Stimulated activated CD4-positive, alpha-beta T cell treated with anti-CD3 and anti-CD28 coated beads, Interleukin-2, amount 100 ng/mL, for 48 hours (primary cell): ENCODE measurements at regions not wholly inside any gene's neighbourhood (a gene's known extent, or its start where the extent isn't known, plus 50 kb on each side); places are given as distances from the start of the nearest gene placed in this dataset.

Experiments used
- DNase-seq, 2 donors: peaks; one replicate each; pipeline ENCODE4 v3.0.0-alpha.2; 2020

DNA sequence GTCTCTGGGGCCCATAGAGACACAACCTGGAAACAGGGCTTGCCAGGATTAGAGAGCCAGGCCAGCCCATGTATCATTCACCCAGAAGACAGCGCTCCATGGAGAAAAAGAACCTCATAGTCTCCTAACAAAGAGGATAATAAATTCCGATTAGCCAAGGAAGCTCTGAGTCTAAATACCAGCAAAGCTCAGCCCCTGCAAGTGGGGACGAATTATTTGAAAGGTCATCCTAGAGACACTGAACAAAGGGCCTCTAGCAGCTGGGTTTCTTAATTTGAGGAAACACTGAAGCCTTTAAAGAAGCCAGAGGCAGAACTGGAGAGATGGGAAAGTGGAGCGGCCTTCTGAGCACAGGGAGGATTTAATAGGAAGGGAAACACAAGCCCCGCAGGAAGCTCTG, 287.1 kb upstream of the ZNF462 start:
- no peak for DNase-seq

DNA sequence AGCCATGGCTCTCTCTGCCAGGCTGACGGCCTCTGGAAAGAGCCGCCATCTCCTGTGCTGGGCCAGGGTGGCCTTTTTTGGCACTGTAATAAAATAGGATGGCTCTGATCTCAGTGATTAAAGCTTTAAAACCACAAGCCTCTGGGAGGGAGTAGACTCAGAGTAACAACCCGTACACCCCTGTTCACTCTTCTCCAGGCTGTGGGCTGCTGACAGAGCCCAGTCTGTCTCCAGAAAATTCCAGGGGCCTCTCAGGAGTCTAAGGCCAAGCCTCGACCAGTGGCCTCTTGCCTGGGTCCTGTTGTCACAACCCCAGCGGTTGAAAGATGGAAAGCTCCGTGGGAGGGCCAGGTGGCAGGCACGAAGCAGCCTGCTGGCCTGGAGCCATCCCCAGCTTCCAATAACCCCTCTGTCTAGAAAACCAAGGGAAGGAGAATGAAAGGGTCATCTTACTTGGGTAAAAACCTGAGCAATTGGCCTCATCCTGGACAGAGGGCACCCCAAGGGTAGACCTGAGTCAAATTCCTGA, 286.7 kb upstream of the ZNF462 start:
- no peak for DNase-seq

DNA sequence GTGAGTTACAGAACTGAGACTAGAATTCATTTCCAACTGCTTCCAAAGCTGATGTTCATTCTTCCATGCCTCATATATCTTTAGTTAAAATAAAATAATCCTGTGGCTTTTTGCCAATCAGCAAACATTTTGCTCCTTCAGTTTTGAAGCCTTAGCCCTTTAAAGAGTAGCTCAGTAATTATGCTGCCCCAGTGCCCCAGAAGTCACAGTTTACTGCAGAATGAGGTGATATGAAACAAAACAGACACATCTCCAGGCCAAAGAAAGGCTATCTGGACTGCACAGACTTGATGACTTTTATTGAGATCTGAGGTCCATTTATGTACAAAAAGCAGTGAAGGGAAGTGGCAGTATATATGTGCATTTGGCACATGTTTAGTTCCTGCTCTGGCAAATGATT, 285.8 kb upstream of the ZNF462 start:
- DNase-seq = no peak

DNA sequence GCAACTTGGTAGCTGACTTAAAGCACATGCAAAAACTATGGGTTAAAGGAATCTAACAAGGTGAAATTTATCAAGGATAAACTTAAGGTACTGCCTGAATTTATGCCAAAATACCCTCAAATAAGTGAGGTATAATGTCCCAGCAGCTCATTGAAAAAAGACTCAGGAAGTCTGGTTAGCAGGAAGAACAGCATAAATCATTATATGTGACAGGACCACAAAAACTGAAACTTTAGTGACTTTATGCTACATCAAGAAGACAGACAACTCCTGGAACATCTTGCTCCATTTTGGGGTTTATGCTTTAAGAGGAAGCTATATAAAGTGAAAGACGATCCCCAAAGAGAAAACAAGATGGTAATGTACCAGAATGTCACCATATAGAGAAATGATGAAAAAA, 282.4 kb upstream of the ZNF462 start:
- no peak for DNase-seq

DNA sequence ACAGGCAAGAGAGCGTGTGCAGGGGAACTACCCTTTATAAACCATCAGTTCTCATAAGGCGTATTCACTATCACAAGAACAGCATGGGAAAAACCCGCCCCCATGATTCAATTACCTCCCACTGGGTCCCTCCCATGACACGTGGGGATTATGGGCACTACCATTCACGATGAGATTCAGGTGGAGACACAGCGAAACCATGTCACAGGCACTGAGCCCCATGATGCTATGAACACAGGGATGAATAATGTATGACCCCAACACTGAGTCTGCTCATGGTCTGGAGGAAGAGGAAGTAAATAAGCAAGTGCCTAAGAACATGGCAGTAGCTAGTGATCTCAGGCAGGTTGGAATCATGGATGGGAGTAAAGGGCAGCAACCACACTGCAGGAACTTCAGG, 281.0 kb upstream of the ZNF462 start:
- DNase-seq = no peak

DNA sequence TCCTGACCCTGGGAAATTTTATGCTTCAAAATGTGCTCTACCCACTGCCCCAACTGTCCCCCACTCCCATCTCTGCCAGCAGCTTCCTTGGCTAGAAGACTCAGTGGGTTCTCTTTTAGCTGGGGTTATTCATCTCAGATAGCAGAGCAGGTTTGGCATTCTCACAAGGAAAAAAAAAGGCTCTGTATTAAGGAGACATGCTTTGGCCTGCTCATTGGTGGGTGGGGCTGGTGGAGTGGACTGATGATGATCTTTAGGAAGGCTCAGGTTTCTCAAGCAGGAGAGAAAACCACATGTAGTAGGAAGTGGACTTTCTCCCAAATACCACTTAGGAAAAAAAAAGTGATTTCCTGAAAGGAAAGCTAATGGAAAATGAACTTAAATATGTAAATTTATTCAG, 279.2 kb upstream of the ZNF462 start:
- no peak for DNase-seq

DNA sequence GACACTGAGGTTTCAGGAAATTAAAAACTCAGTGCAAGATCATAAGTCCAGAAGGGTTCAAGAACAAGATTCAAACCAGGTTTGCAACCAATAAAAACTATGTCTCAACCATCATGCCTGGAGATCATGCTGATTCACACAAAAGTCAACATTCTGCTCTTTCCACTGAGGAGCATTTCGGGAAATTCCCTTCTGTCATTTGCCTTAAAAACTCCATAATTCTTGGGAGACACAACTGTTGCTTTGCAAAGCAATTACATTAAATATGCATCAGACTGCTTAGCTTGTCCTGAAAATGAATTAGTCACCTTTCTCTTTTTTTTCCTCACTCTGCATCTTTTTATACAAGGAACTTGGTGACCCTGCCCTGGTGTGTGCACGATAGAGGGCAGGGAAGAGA, 275.9 kb upstream of the ZNF462 start:
- no peak for DNase-seq

DNA sequence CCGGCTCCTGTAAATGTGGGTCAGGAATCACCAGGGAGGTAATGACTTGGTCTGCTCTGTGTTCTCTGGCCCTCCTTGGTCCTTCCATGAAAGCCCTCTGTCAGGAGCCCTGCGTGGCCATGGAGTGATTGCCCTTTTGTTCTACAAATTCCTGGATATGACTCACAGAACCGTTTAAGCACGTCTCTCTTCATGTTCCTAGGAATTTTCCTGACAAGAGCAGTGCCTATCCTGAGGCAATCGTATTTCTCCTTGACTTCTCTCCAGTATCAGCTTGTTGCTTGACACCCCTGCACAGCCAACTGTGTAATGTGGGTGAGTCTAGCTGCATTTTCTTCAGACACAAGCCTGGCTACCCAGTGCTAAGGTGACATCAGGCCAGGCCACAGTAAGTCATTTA, 274.3 kb upstream of the ZNF462 start:
- no peak for DNase-seq

DNA sequence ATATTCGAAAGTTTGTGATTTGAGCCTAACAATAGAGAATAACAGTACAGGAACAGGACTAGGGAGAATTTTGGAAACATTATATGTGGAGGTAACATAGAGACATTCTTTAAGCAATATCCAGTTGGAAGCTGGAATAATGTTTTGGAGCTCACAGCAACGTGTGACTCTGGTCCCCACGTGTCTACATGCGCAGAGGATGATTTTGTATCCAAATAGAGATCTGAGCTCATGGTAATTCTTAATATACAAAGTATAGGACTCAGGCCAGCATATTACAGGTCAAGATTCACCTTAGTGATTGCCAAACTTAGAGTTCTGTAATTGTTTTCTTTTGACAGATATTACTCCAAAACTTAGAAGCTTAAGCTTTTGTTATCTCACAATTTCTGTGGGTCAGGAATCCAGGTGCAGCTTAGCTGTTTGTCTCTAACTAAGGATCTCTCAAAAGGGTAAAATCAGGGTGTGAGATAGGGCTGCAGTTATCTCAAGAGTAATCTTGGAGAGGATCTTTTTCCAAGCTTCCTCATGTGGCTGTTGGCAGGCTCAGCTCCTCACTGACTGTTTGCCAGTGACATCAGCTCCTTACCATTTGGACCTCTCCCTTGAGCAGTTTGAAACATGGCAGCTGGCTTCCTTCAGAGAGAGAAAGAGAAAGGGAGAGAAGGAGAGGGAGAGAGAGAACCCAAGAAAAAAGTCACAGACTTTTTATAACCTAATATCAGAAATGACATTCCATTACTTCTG, 272.0 kb upstream of the ZNF462 start:
- DNase-seq = no peak

DNA sequence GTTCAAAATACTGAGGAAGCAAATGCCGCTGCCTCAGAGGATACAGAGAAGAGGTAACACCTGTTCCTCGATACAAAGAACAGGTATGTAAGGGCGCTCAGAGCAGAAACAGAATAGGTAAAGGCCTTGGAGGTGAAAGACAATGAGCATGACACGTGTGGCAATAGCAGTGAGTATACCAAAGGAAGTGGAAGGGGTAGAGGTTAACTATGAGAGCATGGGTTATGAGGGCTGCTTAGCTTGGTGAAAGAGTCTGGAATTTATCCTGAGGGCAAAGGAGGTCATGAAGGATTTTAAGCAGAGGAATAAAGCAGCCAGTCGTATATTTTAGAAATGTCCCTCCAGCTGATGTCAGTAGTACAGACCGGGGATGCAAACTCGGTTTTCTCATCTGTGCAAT, 269.8 kb upstream of the ZNF462 start:
- no peak for DNase-seq

DNA sequence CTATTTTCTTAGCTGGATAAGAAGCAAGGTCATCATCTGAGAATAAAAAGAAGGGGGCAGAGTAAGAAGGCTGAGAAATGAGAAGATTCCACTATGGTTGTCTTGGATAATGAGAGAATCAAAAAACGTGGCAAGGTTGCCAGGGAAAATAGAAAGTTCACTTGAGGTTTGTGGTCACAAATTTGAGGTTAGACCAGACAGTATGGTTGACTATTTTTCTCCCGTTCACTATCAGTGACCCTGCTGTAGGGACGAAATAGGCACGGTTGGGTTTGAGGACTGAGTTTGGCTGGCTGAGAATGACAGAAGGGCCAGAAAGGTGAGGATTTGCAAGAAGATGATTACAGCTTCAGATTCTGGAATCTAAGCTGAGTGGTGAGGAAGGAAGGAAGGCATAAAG, 266.0 kb upstream of the ZNF462 start:
- no peak for DNase-seq

DNA sequence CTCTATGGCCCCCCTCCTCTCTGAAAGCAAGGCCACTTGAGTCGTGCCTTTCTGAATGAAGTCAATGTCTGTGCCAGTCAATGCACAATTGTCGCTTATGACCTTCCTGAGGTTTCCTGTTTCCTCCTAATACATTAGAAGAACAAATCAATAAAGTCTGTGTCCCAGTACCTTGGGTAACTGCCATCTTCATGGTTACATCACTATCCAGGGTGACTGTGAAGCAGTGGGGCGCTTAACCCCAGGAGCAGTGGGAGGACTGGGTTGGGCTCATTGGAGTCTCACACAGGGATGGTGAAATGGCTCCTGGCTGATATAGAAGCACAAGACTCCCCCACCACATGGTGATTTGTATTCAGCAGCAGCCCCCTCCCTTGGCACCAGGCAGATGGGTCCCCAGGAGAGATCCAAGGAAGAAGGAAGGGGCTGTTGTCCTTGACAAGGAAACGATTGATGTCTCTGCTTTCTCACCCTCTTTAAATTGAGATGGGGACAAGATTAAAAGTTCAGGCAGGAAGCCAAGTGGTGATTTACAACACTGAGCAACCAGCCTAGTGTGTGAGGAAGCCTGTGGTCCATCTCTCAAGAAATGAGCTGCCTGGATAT, 261.9 kb upstream of the ZNF462 start:
- DNase-seq = no peak

DNA sequence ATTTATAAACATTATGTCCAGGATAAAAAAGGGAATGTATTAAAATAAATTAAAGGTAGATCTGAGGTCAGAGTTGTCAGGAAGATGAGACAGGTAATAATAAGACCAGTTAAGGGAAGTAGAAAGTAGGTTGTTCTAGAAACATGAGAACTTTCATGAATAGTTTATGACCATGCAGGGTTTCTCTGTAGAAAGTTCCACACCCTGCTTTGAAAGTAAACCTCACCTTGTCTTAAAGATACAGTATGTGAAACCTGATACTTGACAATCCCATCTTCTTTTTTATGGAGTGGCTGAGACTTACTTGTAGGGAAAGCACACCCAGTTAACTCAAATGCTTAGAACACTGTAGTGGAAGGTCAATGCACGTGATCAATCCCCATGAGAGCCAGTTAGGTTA, 260.6 kb upstream of the ZNF462 start:
- no peak for DNase-seq

DNA sequence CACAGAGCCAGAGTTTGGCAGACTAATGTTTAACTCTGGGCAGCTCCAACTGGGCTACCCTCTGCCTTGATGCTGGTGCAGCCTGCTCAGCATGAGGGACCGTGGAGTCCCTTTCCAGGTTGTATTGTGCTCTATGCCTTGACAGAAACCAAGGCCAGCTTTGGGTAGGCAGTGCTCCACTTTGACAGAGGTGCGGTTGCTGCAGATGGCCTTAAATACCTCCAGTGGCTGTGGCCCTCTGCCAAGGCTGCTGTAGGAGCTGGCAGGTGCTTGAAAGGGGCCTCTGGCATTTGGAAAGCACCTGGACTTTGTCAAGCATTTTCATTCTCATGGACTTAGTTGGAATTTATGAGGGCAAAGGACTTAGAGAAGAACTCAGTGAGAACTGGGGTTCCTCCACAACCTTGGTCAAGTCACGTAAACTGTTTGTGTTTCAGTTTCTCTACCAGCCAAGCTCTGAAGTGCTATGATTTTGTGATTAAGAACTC, 249.7 kb upstream of the ZNF462 start:
- no peak for DNase-seq

DNA sequence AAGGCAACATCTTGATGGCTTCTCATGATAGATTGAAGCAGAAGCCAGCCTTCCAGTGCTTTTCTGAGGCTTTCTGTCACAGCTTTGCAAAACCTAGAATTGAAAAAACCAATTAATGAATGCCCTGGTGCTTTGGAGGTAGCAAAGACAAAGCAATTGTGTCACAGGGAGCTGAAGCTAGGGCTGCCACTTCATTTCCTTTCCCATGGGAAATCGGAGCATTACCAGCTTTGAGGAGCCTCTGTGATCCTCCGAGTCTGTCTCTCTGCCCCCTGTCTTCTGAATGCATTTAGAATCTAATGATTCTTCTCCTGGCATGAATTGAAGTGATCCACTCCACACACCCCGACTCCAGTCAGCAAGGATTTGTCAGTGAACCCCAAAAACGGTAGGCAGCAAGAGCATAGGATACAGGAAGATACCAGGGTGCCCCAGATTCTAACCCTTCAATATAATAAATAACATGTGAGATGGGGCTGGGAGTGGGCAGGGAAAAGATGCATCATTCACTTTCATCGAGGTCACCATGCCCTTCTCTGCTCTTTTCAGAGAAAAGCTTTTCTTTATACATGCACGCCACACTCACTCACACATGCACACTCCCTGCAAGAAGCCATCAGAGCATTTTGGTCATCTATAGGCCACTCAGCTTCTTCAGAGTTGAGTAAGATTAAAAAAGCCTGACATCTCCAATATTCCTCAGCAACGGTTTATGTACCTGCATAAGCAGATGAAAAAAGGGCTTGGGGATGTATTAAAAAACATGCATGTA, 247.7 kb upstream of the ZNF462 start:
- no peak for DNase-seq

DNA sequence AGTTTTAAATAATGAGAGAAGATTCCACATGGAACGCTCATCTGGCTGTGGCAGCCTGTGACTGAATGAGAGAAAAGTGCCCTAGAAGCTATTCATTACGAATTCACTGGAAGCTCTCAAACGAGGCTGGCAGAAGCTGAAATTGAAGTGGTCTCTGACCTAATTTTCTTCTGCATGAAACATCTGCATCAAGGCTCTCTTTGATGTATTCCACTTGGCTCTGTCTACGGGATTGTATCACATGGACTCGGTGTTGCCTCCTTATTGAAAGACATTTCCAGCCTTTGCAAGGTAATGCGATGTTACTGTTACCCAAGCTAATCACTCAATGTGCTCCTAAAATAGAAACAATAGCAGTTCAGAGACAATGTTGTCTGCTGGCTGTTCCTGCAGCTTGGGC, 246.9 kb upstream of the ZNF462 start:
- no peak for DNase-seq

DNA sequence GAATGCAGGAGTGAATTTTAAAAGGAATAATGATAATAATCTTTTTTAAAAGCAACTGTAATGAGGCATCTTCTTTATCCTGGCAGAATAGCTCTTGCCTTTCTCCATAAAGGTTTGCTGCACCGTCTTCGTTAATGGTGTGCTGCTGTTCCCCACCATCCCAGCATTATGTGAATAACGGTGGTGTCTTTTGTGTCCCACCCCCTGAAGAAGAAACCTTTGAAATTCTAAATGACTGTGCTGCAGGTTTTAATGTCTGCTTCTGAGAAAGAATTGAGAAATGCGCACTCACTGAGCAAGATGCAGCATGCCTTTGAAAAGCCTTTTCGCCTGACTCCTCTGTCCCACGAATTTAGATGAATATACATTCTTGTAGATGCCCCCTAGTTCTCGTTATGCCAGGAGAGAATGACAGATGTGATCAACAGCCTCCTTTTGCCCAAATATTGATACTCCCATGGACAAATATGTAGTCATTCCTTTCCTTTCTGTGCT, 246.1 kb upstream of the ZNF462 start:
- DNase-seq = no peak

DNA sequence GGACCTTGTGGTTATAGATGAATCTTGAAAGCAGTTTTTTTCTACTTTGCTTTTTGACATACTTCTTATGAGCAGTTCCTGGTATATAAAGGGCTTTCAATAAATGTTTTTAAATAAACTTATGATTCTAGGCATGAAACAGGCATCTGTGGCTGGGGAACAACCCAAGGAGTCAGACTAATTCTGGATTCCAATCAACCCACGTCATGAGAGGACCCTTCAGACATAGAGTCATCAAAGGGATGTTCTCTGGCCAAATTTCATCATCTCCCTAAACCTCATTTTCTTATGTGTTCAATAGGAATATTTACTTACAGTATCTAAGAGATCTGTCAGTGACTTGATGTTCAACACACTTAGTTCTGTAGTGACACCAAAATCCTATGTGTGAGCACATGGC, 243.8 kb upstream of the ZNF462 start:
- no peak for DNase-seq

DNA sequence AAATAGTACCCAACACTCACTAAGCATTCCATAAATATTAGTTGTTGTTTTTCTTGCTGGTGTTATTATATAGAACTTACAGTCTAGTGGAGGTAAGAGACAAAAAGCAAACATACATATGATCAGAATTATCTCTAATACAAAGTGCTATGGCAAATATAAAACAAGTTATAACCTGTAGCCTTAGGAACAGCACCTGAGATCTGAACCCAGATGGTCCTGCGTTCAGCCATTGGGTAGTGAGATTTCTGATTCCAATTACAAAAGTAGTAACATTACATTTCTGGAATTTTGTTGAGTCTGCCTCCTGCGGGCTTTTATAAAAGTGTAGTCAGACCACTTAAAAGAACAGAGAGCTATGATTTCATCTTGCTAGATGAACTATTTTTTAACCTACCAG, 242.9 kb upstream of the ZNF462 start:
- DNase-seq = no peak

DNA sequence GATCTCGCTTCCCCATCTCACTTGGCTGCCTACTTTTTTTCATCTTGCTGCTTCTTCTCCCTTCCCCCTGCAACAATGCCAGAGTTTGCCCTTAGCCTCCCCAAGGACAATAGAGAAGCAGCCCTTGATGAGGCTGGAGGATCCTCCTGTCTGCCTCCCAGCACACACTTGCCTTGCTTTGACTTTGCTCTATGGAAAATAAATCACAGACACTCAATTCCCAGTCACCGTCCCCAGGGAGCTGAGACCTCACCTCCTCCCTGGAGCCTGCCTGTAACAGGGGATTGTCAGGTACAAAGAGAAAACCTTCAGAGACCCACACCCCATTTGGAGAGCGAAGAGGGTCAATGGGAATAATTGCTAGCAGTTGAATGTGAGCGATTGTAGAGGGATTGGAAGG, 242.1 kb upstream of the ZNF462 start:
- DNase-seq = no peak

DNA sequence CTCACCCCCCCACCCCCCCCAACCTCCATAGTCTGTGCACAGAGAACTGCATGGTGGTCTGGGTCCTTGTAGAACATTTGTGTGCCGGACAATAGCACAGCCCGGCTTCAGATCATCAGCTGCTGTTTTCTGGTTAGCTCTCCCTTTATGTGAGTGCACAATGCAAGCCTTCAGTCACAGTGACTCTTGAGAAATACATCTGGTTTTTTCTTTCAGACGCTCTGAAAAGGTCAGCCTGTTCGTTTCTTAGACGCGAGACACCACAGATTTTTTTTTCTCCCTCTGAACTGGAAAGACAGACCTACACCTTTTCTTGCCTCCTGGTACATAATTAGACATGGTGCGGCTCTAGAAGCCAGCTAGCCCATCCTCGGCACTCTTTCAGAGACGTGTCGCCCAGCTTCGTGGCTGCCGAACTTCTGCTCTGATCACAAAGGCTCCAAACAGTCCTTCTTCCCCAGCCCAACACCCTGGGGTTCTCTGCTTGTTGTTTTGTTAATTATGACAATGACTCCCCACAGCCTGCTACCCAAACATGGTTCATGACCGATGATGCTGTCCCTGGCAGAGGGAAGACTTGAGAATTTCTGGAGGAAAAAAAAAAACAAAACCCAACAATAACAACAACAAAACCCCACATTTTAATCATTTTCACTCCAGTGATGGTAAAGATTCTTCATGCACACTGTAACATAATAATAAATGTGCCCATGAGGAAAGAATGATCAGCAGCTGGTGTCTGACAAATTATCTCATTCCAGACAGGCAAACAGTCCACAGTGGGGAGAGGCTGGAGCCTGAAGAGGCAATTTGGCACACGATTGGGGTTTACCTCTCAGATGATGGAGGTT, 241.4 kb upstream of the ZNF462 start:
- no peak for DNase-seq

DNA sequence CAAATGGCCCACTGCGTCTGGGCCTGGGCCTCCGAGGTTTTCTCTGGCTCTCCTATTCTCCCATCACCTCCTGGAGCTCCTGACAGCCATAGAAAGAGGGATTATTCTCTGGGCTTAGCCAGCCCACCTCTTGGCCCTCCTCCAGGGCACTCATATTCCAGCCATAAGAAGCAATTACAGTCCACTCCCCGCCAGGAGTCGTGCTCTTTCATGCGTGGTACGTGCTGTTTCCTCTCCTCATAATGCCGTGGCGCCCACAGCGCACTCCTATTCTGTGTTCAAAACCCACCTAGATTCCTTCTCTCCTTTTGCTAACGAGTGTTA, 240.8 kb upstream of the ZNF462 start:
- DNase-seq = no peak

DNA sequence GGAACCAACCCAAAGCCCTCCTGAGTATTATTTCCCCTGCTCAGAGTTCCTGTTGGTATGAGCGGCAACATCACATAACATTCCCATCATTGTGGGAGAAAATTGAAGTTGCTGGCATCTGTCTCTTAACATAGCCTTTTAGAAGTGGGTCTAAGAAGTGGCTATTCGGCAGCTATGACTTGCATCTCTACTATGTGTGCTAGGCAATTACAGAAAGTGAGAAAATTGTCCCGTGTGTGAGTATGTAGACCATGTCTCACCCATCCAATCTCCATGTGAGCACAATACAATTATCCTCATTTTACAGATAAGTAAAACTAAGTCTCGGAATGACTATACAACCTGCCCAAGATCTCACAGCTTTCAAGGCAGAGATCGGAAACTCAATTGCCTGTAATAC, 239.4 kb upstream of the ZNF462 start:
- no peak for DNase-seq
